Effector memory CD8-positive, alpha-beta T cell (primary cell): ENCODE measurements at regions not wholly inside any gene's neighbourhood (a gene's known extent, or its start where the extent isn't known, plus 50 kb on each side); places are given as distances from the start of the nearest gene placed in this dataset.
"Not testable (repeated sequence)": the region's sequence is repeated elsewhere in the genome, so short reads cannot be mapped to it uniquely, and the experiment has no call there.

ENCODE experiments used
- ATAC-seq: fragments of 150-1000 bp; cut with Tn5 transposase; replicated peaks from 2 replicates; pipeline ENCODE4 v1.10.0; 2021; ENCODE audit warnings: mild to moderate bottlenecking, moderate library complexity
- DNase-seq, 3 experiments: peaks; one replicate each; pipeline ENCODE4 v3.0.0; 2021
- H3K27ac Mint-ChIP-seq, 2 donors: one replicate each; pipeline ENCODE4 v1.8.0; 2022; ENCODE audit warnings: mild to moderate bottlenecking in 2 of 2, mixed read lengths in 2 of 2, moderate library complexity in 2 of 2
- H3K27me3 Mint-ChIP-seq, 2 donors: one replicate each; pipeline ENCODE4 v1.8.0; 2022; ENCODE audit warnings: mixed read lengths in 2 of 2
- H3K36me3 Mint-ChIP-seq: one replicate; pipeline ENCODE4 v1.8.0; 2022; ENCODE audit warnings: mild to moderate bottlenecking, moderate library complexity, mixed read lengths; ENCODE audit not compliant: insufficient read depth
- H3K4me1 Mint-ChIP-seq, 2 donors: one replicate each; pipeline ENCODE4 v1.8.0; 2022; ENCODE audit warnings: low read depth in 2 of 2, mixed read lengths in 2 of 2
- H3K4me3 Mint-ChIP-seq, 2 donors: one replicate each; pipeline ENCODE4 v1.8.0; 2022; ENCODE audit warnings: mild to moderate bottlenecking in 2 of 2, mixed read lengths in 2 of 2, moderate library complexity in 2 of 2
- H3K9me3 Mint-ChIP-seq, 2 donors: one replicate each; pipeline ENCODE4 v1.8.0; 2022; ENCODE audit warnings: mixed read lengths in 2 of 2

DNA sequence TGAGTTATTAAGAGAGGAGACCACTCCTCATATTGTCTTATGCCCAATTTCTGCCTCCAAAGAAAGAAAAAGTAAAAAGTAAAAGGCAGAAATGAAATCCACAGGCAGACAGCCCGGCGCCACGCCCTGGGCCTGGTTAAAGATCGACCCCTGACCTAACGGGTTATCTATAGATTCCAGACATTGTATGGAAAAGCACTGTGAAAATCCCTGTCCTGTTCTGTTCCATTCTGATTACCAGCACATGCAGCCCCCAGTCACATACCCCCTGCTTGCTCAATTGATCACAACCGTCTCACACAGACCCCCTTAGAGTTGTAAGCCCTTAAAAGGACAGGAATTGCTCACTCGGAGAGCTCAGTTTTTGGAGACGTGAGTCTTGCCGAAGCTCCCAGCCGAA is 1086.6 kb upstream of the INTU start:
- H3K4me1 Mint-ChIP-seq, H3K27me3 Mint-ChIP-seq, ATAC-seq, H3K4me3 Mint-ChIP-seq, DNase-seq, H3K27ac Mint-ChIP-seq, H3K36me3 Mint-ChIP-seq: not testable (repeated sequence)
- peaks cover 3 to 18% of the 10 kb centered on the region in 2 donors for H3K9me3 Mint-ChIP-seq

DNA sequence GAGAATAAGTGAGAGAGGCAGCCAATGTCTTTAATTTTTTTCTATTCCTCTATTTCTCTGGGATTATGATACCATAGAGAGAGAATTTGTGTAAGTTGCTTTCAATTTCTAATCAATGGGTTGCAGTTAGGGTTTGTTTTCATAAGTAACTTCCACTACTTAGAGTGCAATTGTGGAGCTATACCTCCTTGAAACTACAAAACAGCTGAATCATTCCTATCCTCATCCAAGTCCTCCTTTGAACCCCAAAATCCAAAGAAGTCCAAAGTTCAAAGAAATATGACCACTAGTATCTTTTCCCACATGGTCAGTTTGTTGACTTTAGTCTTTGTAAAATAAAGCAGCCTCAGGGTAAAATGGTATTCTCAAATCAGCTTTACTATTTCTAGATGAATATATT is 1085.4 kb upstream of the INTU start:
- H3K36me3 Mint-ChIP-seq, result no peaks in the 10 kb centered on the region
- H3K4me1 Mint-ChIP-seq, result no peaks in the 10 kb centered on the region
- H3K27ac Mint-ChIP-seq, result no peak overlapping the region
- ATAC-seq (no peak), DNase-seq (no peak)
- H3K4me3 Mint-ChIP-seq, result no peak overlapping the region
- peaks cover 3 to 11% of the 10 kb centered on the region in 2 donors for H3K9me3 Mint-ChIP-seq
- H3K27me3 Mint-ChIP-seq, result no peaks in the 10 kb centered on the region

DNA sequence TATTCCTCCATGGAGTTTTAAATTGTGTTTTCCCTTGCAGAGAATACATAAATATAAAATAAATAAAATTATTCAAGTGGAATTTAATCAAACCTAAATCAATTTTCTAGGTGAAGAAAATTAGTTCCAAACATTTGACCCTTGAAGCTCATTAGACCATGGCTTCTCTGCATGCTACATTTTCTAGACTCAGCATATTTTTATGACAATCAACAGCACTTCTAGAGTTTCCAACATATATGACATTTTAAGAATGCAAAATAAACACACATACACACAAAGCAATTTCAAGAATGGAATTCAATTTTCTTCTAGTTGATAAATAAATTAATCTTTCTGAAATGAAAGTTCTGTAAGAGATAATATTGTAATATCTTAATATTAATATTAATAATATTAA is 1083.9 kb upstream of the INTU start:
- no peak for ATAC-seq
- Mint-ChIP-seq H3K27me3 (no peaks in the 10 kb centered on the region), H3K27ac (no peak overlapping the region), H3K9me3 (peaks cover 0 to 8% of the 10 kb centered on the region in 2 donors), H3K36me3 (no peaks in the 10 kb centered on the region), H3K4me3 (no peak overlapping the region), H3K4me1 (no peaks in the 10 kb centered on the region)
- no peak for DNase-seq

DNA sequence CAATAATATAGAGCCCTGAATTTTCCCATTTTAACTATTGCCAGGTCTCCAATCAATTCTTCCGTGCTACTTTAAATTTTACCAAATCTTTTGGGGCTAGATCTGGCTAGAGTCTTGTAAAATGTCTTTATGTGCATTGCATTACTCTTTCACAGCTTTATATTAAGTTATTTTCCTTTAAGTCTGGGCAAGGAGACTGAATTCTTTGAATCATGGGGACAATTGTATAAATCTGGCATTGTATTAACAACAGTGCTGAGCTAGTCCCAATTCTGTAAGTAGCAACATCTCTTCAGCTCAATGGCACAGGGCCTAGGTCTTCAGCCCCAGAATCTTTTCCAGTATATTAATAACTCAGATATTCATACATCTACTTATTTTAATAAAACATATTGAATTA is 1080.4 kb upstream of the INTU start:
- Mint-ChIP-seq H3K4me3 (no peak overlapping the region), H3K9me3 (peaks cover 8% of the 10 kb centered on the region in 2 donors), H3K36me3 (no peaks in the 10 kb centered on the region), H3K4me1 (no peaks in the 10 kb centered on the region), H3K27me3 (no peaks in the 10 kb centered on the region), H3K27ac (no peak overlapping the region)
- DNase-seq (no peak), ATAC-seq (no peak)

DNA sequence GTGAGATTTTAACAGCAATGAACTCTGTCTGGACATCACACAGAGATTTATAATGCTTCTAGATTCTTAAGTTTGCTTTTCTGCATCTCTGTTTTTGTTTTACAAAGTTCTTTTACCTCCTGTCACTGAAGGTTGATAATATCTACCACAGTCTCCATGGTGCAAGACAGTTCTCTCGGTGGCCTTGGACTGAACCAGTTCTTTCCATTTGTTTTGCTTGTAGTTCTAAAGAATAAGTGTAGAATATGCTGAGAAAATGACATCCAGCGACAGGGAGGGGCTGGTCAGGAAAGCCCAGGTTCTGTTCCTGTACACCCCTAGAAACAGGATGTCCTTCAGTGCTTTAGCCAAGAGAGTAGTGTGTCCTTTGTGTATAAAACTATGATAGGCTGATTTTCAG is 1079.5 kb upstream of the INTU start:
- Mint-ChIP-seq H3K4me1 (no peaks in the 10 kb centered on the region), H3K27ac (no peak overlapping the region)
- DNase-seq, result no peak

DNA sequence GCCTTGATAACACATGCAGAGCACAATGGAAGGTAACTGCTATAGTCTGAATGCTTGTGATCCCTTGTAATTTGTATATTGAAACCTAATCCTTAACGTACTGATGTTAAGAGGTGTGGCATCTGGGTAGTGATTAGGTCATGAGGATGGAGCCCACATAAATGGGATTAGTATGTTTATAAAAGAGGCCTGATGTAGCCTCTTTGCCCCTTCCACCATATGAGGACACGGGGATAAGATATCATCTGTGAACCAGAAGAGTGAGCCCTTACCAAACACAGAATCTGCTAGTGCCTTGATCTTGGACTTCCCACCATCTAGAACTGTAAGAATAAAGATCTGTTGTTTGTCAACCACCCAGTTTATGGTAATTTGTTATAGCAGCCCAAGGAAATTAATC is 1074.2 kb upstream of the INTU start:
- no peak for ATAC-seq
- Mint-ChIP-seq H3K9me3 (peaks cover 7 to 12% of the 10 kb centered on the region in 2 donors), H3K36me3 (peaks cover 3% of the 10 kb centered on the region), H3K4me3 (no peak overlapping the region), H3K4me1 (no peaks in the 10 kb centered on the region), H3K27ac (no peak overlapping the region), H3K27me3 (no peaks in the 10 kb centered on the region)
- DNase-seq, result no peak

More for the DNA sequence above, 1079.5 kb upstream of the INTU start:
- H3K9me3 Mint-ChIP-seq, result peaks cover 8 to 10% of the 10 kb centered on the region in 2 donors
- no peaks in the 10 kb centered on the region for H3K27me3 Mint-ChIP-seq
- no peak for ATAC-seq
- H3K4me3 Mint-ChIP-seq, result no peak overlapping the region
- H3K36me3 Mint-ChIP-seq, result no peaks in the 10 kb centered on the region

DNA sequence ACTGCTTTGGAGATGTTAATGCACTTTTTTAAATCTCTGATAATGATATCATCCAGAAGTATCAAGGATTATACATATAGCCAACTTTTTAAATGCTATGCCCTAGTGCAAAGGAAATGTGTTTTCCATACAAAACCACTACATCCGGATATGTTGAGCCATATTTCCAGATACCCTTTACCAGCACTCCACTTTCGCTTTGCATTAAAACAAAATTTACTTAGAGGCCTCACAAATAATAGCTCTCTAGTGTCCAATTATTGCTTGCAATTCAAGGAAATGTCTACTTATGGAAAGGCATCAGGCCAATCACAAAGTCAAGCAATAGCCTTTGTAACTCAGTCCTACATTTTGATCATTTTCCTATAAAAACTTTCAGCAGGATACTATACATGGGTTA is 1072.8 kb upstream of the INTU start:
- Mint-ChIP-seq H3K9me3 (peaks cover 7 to 16% of the 10 kb centered on the region in 2 donors), H3K4me1 (no peaks in the 10 kb centered on the region), H3K36me3 (peaks cover 3% of the 10 kb centered on the region), H3K4me3 (no peak overlapping the region), H3K27me3 (no peaks in the 10 kb centered on the region), H3K27ac (no peak overlapping the region)
- DNase-seq (no peak), ATAC-seq (no peak)

DNA sequence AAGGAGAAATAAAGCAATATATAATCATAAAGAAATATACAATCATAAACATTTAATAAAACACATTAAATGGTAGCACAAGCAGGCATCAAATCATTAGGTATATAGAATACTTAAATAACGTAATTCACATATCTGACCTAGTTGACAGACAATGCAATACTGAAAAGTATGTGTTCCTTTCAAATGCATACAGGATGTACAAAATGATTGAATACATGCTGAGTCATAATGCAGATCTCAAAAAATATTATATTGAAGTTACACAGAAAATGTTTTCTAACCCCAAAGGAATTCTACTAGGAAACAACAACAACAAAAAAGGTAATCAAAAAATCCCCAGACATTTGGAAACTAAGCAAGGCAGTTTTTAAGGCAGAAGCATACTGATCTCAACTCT is 1072.0 kb upstream of the INTU start:
- DNase-seq (no peak), ATAC-seq (no peak)
- no peaks in the 10 kb centered on the region for H3K4me1 Mint-ChIP-seq
- no peak overlapping the region for H3K4me3 Mint-ChIP-seq
- H3K27me3 Mint-ChIP-seq, result no peaks in the 10 kb centered on the region
- peaks cover 3% of the 10 kb centered on the region for H3K36me3 Mint-ChIP-seq
- peaks cover 7 to 16% of the 10 kb centered on the region in 2 donors for H3K9me3 Mint-ChIP-seq
- H3K27ac Mint-ChIP-seq, result no peak overlapping the region

DNA sequence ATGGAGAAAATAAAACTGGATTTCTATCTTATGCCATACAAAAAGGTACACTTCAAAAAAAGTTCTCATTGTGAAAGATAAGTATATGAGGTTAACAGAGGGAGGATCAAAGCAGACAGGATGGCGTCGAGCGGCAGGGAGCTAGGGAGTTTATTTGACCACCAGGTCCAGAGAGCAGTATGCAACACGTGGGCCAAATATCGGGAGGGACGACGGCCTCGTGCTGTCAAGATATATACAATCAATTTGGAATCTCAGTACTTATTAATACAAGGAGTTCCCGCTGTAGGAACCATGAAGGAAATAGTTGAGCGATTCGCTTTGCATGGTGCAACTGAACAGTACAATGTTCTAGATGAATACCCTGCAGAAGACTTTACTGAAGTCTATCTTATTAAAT is 1069.4 kb upstream of the INTU start:
- DNase-seq (no peak), ATAC-seq (no peak)
- Mint-ChIP-seq H3K27me3 (no peaks in the 10 kb centered on the region), H3K4me1 (no peaks in the 10 kb centered on the region), H3K36me3 (peaks cover 3% of the 10 kb centered on the region), H3K9me3 (peaks cover 7 to 8% of the 10 kb centered on the region in 2 donors), H3K4me3 (no peak overlapping the region), H3K27ac (no peak overlapping the region)

DNA sequence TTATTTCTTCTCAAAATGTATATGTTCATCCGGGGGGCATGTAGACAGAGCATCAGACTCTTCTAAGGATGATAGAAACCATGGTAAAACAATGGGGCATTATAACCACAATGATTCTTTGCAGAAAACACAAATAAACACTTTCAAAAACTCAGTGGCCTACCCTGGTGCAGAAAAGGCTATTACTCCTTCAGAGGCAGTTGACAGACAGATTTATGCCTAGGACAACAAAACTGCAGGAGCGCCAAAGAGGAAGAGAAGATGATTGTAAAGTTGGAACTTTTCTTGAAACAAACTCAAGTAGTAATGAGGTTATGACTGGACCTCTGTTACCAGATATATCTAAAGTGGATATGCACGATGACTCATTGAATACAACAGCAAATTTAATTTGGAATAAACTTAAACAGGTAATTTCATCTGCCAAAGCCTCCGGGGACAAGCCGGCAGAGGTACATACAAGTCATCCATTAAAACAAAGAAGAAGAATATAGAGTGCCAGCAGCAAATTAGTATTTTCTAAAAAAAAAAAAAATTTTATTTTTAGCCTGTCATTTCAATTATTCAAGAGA is 1068.4 kb upstream of the INTU start:
- Mint-ChIP-seq H3K4me3 (no peak overlapping the region), H3K4me1 (no peaks in the 10 kb centered on the region), H3K27ac (no peak overlapping the region), H3K36me3 (peaks cover 3% of the 10 kb centered on the region), H3K9me3 (peaks cover 10 to 13% of the 10 kb centered on the region in 2 donors), H3K27me3 (no peaks in the 10 kb centered on the region)
- ATAC-seq (no peak), DNase-seq (no peak)

DNA sequence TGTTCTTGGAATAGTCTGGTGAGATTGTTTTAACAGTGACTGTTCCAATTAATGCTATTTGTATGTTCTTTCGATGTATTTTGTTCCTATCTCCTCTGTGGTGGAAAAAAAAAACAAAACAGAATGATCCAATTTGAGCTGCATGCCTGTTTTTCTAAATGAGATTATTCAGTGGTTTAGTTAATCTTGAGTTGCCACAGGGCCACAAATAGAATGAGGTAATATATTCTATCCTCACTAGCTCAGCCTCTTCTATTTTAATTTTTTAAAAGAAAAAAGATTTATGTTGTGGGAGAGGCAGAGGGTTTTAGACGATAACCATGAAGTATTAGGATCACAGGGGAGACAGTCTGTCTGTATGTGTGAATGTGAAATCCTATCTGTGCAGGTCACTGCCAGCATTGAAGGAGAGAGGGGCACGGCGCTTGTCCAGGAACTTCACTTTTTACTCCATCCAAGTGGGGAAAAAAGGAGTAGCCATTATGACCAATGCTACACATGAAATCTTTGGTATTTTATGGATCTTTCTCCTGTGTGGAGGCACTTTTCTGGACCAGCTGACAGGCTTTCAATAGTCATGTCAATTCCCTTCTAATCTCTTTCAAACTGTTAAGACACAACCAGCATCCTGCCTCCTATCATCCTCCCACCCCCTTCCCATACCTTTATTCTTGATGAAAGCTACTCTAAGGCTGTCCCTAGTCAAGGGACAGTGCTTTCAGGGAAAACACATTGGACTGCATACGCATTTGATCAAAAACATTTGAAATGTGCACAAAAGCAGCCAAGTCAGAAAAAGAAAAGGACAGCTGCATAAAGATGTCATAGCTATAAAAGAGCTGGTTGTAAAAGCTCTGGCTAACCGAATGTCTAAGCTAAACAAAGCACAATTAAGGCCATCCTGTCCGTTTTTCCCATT is 1063.8 kb upstream of the INTU start:
- no peak overlapping the region for H3K27ac Mint-ChIP-seq
- H3K4me1 Mint-ChIP-seq, result no peaks in the 10 kb centered on the region
- DNase-seq (no peak), ATAC-seq (no peak)
- no peak overlapping the region for H3K4me3 Mint-ChIP-seq
- peaks cover 7 to 8% of the 10 kb centered on the region in 2 donors for H3K9me3 Mint-ChIP-seq
- no peaks in the 10 kb centered on the region for H3K27me3 Mint-ChIP-seq
- no peaks in the 10 kb centered on the region for H3K36me3 Mint-ChIP-seq

DNA sequence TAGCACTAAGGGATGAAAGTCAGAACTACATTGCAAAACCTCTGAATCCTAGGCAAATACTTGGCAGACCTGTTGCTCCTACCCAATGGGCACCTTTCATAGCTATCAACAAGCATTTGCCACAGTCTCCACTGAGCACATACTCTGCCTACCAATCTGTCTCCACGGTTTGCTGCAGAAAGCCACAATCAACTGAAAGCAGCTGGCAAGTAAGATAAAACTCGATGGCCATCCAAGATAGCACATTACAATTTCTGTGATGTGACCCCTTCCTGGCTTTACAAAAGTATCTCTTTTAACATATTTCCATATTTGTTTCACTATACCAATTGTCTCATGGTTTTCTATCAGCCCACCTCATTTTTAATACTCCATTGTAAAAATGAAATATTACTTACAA is 1060.5 kb upstream of the INTU start:
- DNase-seq (no peak), ATAC-seq (no peak)
- Mint-ChIP-seq H3K4me3 (no peak overlapping the region), H3K27me3 (no peaks in the 10 kb centered on the region), H3K36me3 (no peaks in the 10 kb centered on the region), H3K9me3 (peaks cover 4 to 7% of the 10 kb centered on the region in 2 donors), H3K27ac (no peak overlapping the region), H3K4me1 (no peaks in the 10 kb centered on the region)

DNA sequence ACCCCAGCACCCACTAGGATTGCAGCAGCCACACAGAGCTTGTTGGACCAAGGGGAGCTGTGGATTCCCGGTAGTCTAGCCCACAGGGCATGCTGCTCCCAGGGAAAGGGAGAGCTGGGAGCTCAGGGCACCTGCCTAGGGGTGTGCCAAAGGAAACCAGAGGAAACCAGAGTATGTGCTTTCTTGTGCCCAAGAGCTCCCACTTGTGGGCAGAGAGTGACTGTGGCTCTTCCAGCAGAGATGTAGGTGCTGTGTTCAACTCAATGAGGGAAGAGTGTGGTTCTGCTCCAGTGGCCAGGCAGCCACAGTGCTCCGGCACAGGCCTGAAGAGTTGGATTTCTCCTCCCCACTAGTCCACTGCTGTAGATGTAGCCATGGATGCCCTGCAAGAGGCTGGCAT is 1050.0 kb upstream of the INTU start:
- Mint-ChIP-seq H3K4me1 (no peaks in the 10 kb centered on the region), H3K4me3 (no peak overlapping the region), H3K36me3 (no peaks in the 10 kb centered on the region), H3K27me3 (no peaks in the 10 kb centered on the region), H3K27ac (no peak overlapping the region), H3K9me3 (peaks cover 6 to 18% of the 10 kb centered on the region in 2 donors)
- ATAC-seq (no peak), DNase-seq (no peak)

DNA sequence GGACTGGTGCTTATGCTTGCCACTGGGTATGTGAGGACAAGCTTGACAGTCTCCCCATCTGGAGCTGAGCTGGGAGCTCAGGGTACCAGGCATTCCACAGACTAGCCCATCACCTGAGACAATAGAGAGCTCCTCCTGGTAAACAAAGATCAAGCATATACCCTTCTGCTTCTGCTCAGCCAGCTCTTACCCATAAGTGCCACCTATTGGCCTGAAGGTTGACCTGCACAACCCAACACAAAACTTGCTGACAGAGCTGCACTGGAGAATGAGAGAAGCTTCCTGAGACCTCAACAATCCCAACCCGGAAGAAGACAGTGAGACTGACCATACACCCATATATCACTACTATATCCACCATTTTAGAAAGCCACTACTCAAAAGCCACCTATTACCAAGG is 1049.2 kb upstream of the INTU start:
- no peaks in the 10 kb centered on the region for H3K36me3 Mint-ChIP-seq
- no peak overlapping the region for H3K4me3 Mint-ChIP-seq
- ATAC-seq (no peak), DNase-seq (no peak)
- peaks cover 6 to 18% of the 10 kb centered on the region in 2 donors for H3K9me3 Mint-ChIP-seq
- H3K27me3 Mint-ChIP-seq, result no peaks in the 10 kb centered on the region
- no peak overlapping the region for H3K27ac Mint-ChIP-seq
- H3K4me1 Mint-ChIP-seq, result no peaks in the 10 kb centered on the region
